ENCODE measurements at regions not wholly inside any gene's neighbourhood (a gene's known extent, or its start where the extent isn't known, plus 50 kb on each side); places are given as distances from the start of the nearest gene placed in this dataset.
A peak's percentile ranks its signal among the peaks of the same experiment; 100 is the strongest.
"Not testable (repeated sequence)": the region's sequence is repeated elsewhere in the genome, so short reads cannot be mapped to it uniquely, and the experiment has no call there.

- no peak for DNase-seq
These were observed 149.9 kb upstream of the RAB6C start for GRCh38 chr2:129829588-129829987.

GRCh38 chr2:129831018-129831417, 148.4 kb upstream of the RAB6C start:
- DNase-seq = no peak

- not testable (repeated sequence) for DNase-seq
These were observed 146.0 kb upstream of the RAB6C start for GRCh38 chr2:129833465-129833864.

GRCh38 chr2:129847043-129847442, 132.4 kb upstream of the RAB6C start:
- no peak for DNase-seq

GRCh38 chr2:129849559-129850160, 129.8 kb upstream of the RAB6C start:
- no peak for DNase-seq

- no peak for DNase-seq
These were observed 122.3 kb upstream of the RAB6C start for GRCh38 chr2:129857200-129857599.

- no peak for DNase-seq
These were observed 120.3 kb upstream of the RAB6C start for GRCh38 chr2:129859175-129859574.

- no peak for DNase-seq
These were observed 119.4 kb upstream of the RAB6C start for GRCh38 chr2:129860088-129860487.

GRCh38 chr2:129861666-129862288, 117.7 kb upstream of the RAB6C start:
- no peak for DNase-seq

GRCh38 chr2:129862668-129863067, 116.8 kb upstream of the RAB6C start:
- no peak for DNase-seq

GRCh38 chr2:129863350-129863749, 116.1 kb upstream of the RAB6C start:
- DNase-seq = no peak

- DNase-seq = no peak
These were observed 114.7 kb upstream of the RAB6C start for GRCh38 chr2:129864719-129865118.

- no peak for DNase-seq
These were observed 113.5 kb upstream of the RAB6C start for GRCh38 chr2:129865976-129866375.

GRCh38 chr2:129866391-129866790, 113.1 kb upstream of the RAB6C start:
- no peak for DNase-seq

GRCh38 chr2:129868151-129868550, 111.3 kb upstream of the RAB6C start:
- no peak for DNase-seq

- no peak for DNase-seq
These were observed 108.7 kb upstream of the RAB6C start for GRCh38 chr2:129870685-129871241.

- no peak for DNase-seq
These were observed 107.0 kb upstream of the RAB6C start for GRCh38 chr2:129872446-129872845.

- no peak for DNase-seq
These were observed 102.9 kb upstream of the RAB6C start for GRCh38 chr2:129876541-129876940.

GRCh38 chr2:129877289-129877741, 102.2 kb upstream of the RAB6C start:
- DNase-seq = peak; percentile 82 to 83

GRCh38 chr2:129877795-129878775, 101.4 kb upstream of the RAB6C start:
- no peak for DNase-seq

- no peak for DNase-seq
These were observed 99.8 kb upstream of the RAB6C start for GRCh38 chr2:129879614-129880180.

GRCh38 chr2:129880309-129880708, 99.2 kb upstream of the RAB6C start:
- DNase-seq = no peak

- no peak for DNase-seq
These were observed 98.5 kb upstream of the RAB6C start for GRCh38 chr2:129880971-129881370.

Measured in stimulated activated CD4-positive, alpha-beta T cell treated with anti-CD3 and anti-CD28 coated beads, Interleukin-4, amount 100 ng/mL, for 4 hours (primary cell).